H7 (cell line): ENCODE measurements at regions not wholly inside any gene's neighbourhood (a gene's known extent, or its start where the extent isn't known, plus 50 kb on each side); places are given as distances from the start of the nearest gene placed in this dataset.

ENCODE experiments used
- DNase-seq: peaks from one replicate; pipeline ENCODE4 v3.0.0; 2012
- H3K27me3 ChIP-seq: 2 replicates; pipeline ENCODE4 v1.6.0; 2011; ENCODE audit warnings: mild to moderate bottlenecking, low read length; ENCODE audit not compliant: control insufficient read depth, insufficient read depth
- H3K36me3 ChIP-seq: replicated peaks from 2 replicates; pipeline ENCODE4 v1.5.1; 2011; ENCODE audit warnings: low read length; ENCODE audit not compliant: control insufficient read depth, insufficient read depth
- H3K4me3 ChIP-seq: 2 replicates; pipeline ENCODE4 v1.5.1; 2011; ENCODE audit warnings: low read depth, mild to moderate bottlenecking, control low read depth, low read length, moderate library complexity; ENCODE audit not compliant: insufficient read depth

DNA sequence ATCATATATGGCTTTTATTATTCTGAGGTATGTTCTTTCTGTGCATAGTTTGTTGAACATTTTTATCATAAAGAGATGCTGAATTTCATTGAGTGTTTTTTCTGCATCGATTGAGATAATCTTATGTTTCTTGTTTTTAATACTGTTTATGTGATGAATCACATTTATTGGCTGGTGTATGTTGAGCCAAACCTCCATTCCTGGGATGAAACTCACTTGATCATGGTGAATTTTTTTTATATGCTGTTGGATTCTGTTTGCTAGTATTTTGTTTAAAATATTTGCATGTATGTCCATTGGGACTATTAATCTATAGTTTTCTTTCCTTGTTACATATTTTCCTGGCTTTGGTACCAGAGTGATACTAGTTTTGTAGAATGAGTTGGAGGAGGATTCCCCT is 500.2 kb downstream of the CDH11 start:
- H3K4me3 ChIP-seq = no peak overlapping the region
- no peaks in the 10 kb centered on the region for H3K27me3 ChIP-seq
- no peaks in the 10 kb centered on the region for H3K36me3 ChIP-seq
- no peak for DNase-seq

GRCh38 chr16:64617836-64618476 is 503.9 kb downstream of the CDH11 start:
- H3K36me3 ChIP-seq = no peaks in the 10 kb centered on the region
- no peak overlapping the region for H3K4me3 ChIP-seq
- no peaks in the 10 kb centered on the region for H3K27me3 ChIP-seq
- no peak for DNase-seq

- Histone ChIP-seq H3K36me3 (no peaks in the 10 kb centered on the region), H3K27me3 (no peaks in the 10 kb centered on the region), H3K4me3 (no peak overlapping the region)
- DNase-seq = no peak
Observed at GRCh38 chr16:64615630-64616280, 506.1 kb downstream of the CDH11 start.

- H3K27me3 ChIP-seq = no peaks in the 10 kb centered on the region
- no peak for DNase-seq
- H3K4me3 ChIP-seq = no peak overlapping the region
Observed at GRCh38 chr16:64596196-64596595, 525.7 kb downstream of the CDH11 start.

DNA sequence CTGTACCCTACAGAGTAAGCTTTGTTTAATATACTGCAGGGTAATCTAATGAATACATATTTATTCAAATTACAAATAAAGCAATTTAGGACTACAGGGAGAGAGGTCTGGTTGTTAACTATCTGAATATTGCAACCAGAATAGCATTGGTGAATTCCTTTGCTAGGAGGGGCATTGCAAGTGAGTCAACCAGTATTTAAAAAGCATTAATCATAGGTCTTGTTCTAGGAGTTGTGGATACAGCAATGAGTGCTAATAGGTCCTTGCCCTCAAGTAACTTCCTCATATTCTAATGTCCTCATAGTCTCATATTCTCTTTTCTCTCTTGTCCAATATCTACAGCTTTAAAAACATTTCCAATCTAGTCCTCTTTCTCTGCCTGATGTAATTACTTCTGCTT is 531.4 kb downstream of the CDH11 start:
- Histone ChIP-seq H3K36me3 (no peaks in the 10 kb centered on the region), H3K27me3 (no peaks in the 10 kb centered on the region), H3K4me3 (no peak overlapping the region)
- no peak for DNase-seq

More at GRCh38 chr16:64596196-64596595, 525.7 kb downstream of the CDH11 start:
- H3K36me3 ChIP-seq = no peaks in the 10 kb centered on the region

GRCh38 chr16:64589836-64590235 is 532.0 kb downstream of the CDH11 start:
- Histone ChIP-seq H3K4me3 (no peak overlapping the region), H3K27me3 (no peaks in the 10 kb centered on the region), H3K36me3 (no peaks in the 10 kb centered on the region)
- no peak for DNase-seq

GRCh38 chr16:64586781-64587180 is 535.1 kb downstream of the CDH11 start:
- no peak for DNase-seq
- H3K4me3 ChIP-seq = no peak overlapping the region
- H3K36me3 ChIP-seq = no peaks in the 10 kb centered on the region
- no peaks in the 10 kb centered on the region for H3K27me3 ChIP-seq

- no peak overlapping the region for H3K4me3 ChIP-seq
- H3K27me3 ChIP-seq = no peaks in the 10 kb centered on the region
- no peak for DNase-seq
- H3K36me3 ChIP-seq = no peaks in the 10 kb centered on the region
Observed at GRCh38 chr16:64585367-64585766, 536.5 kb downstream of the CDH11 start.

DNA sequence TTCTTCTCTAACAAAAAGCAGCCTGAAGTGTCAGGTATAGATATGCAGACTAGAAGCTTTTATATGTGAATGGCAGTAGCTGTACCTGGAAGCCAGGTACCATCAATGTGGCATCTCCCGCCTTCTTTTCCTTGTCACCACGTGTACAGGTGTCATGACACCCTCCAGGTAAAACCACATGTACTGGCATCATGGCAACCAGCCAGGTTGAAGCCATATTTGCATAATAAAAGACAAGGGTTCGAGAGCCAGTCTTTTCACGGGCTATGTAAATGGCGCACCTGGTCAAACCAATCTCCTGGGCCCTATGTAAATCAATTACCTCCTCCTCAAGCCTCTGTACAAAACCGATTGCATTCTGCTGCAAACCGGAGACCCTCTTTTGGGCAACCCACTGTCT is 541.3 kb downstream of the CDH11 start:
- Histone ChIP-seq H3K36me3 (no peaks in the 10 kb centered on the region), H3K27me3 (no peaks in the 10 kb centered on the region), H3K4me3 (no peak overlapping the region)
- no peak for DNase-seq

DNA sequence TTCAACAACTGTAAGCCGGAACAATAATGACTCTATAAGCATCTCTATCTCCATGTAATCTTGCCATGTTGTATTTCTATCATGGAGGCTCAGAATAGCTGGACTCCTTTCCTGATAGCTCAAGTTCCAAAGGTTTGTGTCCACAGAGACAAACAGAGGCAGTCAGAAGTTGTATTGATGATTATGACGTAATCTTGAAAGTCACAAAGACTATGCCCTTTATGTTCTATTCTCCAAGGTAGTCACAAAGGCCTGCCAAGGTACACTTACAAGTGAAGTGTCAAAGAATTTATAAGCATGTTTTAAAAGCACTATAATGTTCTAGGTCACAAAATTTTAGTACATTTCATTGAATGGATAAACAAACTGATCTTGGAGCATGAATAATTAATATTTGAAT is 542.2 kb downstream of the CDH11 start:
- H3K27me3 ChIP-seq = no peaks in the 10 kb centered on the region
- no peak overlapping the region for H3K4me3 ChIP-seq
- no peak for DNase-seq
- no peaks in the 10 kb centered on the region for H3K36me3 ChIP-seq

DNA sequence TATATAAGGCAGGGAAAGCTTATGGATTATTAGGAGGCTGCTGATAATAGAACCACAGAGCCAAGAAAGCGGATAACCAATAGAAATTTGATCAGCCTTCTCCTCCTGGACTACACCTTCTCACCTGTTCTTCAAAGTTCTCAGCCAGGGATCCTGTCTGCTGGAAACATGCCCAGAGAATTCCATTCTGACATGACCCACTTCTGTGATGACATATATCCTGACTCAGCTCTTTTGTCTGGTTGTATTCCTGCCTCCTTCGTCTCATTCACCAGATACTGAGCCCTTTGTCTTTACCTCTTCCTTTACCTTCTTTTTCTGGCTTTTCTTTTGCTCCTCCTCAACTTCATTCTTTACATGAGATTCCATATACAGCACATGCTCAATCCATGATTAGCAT is 576.1 kb downstream of the CDH11 start:
- no peaks in the 10 kb centered on the region for H3K27me3 ChIP-seq
- DNase-seq = no peak
- H3K36me3 ChIP-seq = no peaks in the 10 kb centered on the region
- H3K4me3 ChIP-seq = no peak overlapping the region

DNA sequence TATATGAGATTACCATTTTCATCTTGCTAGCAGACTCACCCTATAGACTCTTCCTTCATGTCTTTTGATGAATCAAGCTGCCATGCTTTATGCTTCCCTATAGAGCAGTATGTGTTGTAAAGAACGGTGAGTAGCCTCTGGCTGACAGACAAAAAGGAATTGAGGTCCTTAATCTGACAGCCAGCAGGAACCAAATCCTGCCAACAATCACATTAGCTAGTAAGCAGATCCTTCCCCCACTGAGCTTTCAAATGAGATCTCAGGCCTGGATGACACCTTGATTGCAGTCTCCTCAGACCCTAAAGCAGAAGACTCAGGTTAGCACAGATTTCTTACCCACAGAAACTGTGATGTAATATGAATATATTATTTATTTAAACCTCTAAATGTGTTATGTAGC is 577.0 kb downstream of the CDH11 start:
- Histone ChIP-seq H3K4me3 (no peak overlapping the region), H3K36me3 (no peaks in the 10 kb centered on the region), H3K27me3 (no peaks in the 10 kb centered on the region)
- DNase-seq = no peak

- Histone ChIP-seq H3K36me3 (no peaks in the 10 kb centered on the region), H3K27me3 (no peaks in the 10 kb centered on the region)
- no peak for DNase-seq
Observed at GRCh38 chr16:64543441-64543840, 578.4 kb downstream of the CDH11 start.

DNA sequence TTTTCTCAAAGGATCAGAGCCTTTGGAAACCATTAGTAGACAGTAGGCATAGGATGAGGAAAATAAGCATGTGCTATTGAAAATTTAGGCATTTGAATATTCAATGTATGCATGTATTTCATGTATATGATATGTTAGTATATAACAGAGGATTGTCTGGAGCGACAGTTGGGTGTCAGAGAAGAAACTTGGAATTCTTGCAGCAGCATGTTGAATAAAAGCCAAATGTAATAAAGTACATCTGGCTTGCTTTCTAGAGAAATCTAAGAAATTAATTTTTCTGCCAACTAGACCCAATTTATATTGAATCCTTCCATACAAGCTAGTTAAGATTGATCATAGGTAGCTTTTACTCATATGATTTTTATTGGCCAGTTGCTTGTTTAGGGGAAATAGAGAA is 578.8 kb downstream of the CDH11 start:
- Histone ChIP-seq H3K4me3 (no peak overlapping the region), H3K36me3 (no peaks in the 10 kb centered on the region), H3K27me3 (no peaks in the 10 kb centered on the region)
- DNase-seq = no peak

More at GRCh38 chr16:64543441-64543840, 578.4 kb downstream of the CDH11 start:
- H3K4me3 ChIP-seq = no peak overlapping the region

DNA sequence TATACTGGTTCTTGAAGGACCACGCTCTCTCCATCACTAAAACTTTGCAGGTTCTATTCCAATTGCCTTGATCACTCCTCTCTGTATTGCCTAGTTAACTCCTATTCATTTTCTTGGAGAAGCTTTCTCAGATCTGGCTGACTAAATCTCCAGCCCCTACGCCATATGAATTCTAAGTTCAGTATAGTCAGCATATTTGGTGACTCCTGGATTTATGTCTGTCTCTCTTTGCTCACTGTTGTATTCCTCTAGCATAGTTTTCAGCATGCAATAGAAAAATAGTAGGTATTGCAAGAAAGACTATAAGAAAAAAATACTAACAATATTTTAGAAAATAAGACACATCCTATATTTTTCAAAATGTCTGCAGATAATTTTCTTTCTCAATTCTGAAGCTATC is 579.7 kb downstream of the CDH11 start:
- Histone ChIP-seq H3K36me3 (no peaks in the 10 kb centered on the region), H3K4me3 (no peak overlapping the region), H3K27me3 (no peaks in the 10 kb centered on the region)
- DNase-seq = no peak
